PFSK-1 (cell line): ENCODE measurements at regions not wholly inside any gene's neighbourhood (a gene's known extent, or its start where the extent isn't known, plus 50 kb on each side); places are given as distances from the start of the nearest gene placed in this dataset.

Experiments
- FOXP2 ChIP-seq: optimal IDR thresholded peaks from 2 replicates; pipeline ENCODE3; 2011; ENCODE audit warnings: borderline replicate concordance, control low read depth, inconsistent platforms; ENCODE audit not compliant: insufficient read depth; ENCODE audit errors: extremely low read length, extremely low read depth
- POLR2AphosphoS5 ChIP-seq: IDR thresholded peaks from 2 replicates; pipeline ENCODE4 v1.6.1; 2012; ENCODE audit warnings: low read depth, mild to moderate bottlenecking, control low read depth, low read length, moderate library complexity
- SIN3A ChIP-seq: IDR thresholded peaks from 2 replicates; pipeline ENCODE4 v1.6.1; 2012; ENCODE audit warnings: mild to moderate bottlenecking, low read length, moderate library complexity, borderline replicate concordance; ENCODE audit not compliant: insufficient read depth
- TAF1 ChIP-seq: IDR thresholded peaks from 2 replicates; pipeline ENCODE4 v1.6.1; 2012; ENCODE audit warnings: low read length, control low read depth, borderline replicate concordance; ENCODE audit not compliant: insufficient read depth

DNA sequence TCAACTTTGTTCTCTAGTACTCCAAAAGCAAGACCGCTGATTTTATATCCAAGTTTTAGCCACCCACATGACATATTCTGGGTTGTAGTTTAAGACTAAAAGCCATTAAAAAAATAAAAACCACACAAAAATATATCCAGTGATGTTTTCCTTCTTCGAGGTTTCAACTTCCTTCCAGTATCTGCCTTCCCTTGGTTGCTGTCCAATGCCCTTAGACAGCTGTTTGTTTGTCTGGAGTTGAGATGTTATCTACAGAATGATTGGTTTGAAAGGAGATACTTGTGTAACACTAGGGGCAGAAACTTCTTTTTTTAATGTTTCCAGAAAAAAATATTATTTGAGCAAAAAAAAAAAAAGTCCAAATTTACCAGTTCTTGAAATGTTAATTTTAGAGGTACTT is 591.5 kb upstream of the PCDH9 start:
- TF ChIP-seq TAF1 (no peak), POLR2AphosphoS5 (no peak), FOXP2 (no peak), SIN3A (no peak)
